Ovary (tissue), 7 donors: ENCODE measurements at regions not wholly inside any gene's neighbourhood (a gene's known extent, or its start where the extent isn't known, plus 50 kb on each side); places are given as distances from the start of the nearest gene placed in this dataset.
"Not testable (repeated sequence)": the region's sequence is repeated elsewhere in the genome, so short reads cannot be mapped to it uniquely, and the experiment has no call there.

Experiments used
- DNase-seq, 5 donors: peaks; one replicate each; pipeline ENCODE4 v3.0.0-alpha.2; 2019 to 2020
- H3K27ac ChIP-seq, 2 donors: fragments of 200-600 bp; one replicate each; pipeline versions ENCODE4 v1.5.1 to v1.8.0; 2019 to 2022
- H3K27me3 ChIP-seq: fragments of 200-600 bp; one replicate; pipeline ENCODE4 v1.8.0; 2022
- H3K36me3 ChIP-seq: fragments of 200-600 bp; sonication (generic); one replicate; pipeline ENCODE4 v1.5.1; 2019
- H3K4me1 ChIP-seq: one replicate; pipeline ENCODE4 v1.8.1; 2013; ENCODE audit warnings: mild to moderate bottlenecking, moderate library complexity; ENCODE audit not compliant: insufficient read depth
- H3K4me3 ChIP-seq: fragments of 200-600 bp; sonication (generic); one replicate; pipeline ENCODE4 v1.5.1; 2017
- H3K9me3 ChIP-seq, 2 donors: fragments of 200-600 bp in 1 of 2; sonication (generic) in 1 of 2; one replicate each; pipeline versions ENCODE4 v1.5.1 to v1.8.1; 2013 to 2019; ENCODE audit warnings: mild to moderate bottlenecking in 1 of 2, moderate library complexity in 1 of 2
- CTCF ChIP-seq, 3 donors: fragments of 450-650 bp in 2 of 3; fragments of 200-600 bp in 1 of 3; IDR thresholded peaks; one replicate each; pipeline versions ENCODE4 v1.5.1 to v1.8.0; 2016 to 2022; ENCODE audit warnings: antibody characterized with exemption in 3 of 3, mild to moderate bottlenecking in 1 of 3
- EP300 ChIP-seq: sonication (generic); formaldehyde crosslinking; IDR thresholded peaks from one replicate; pipeline ENCODE4 v1.6.1; 2017; ENCODE audit warnings: antibody characterized with exemption
- POLR2A ChIP-seq: fragments of 450-650 bp; IDR thresholded peaks from one replicate; pipeline ENCODE4 v1.6.1; 2017; ENCODE audit warnings: antibody characterized with exemption, mild to moderate bottlenecking, moderate library complexity
- WGBS, 3 donors: extraction: QIAGEN DNeasy Blood & Tissue Kit in 1 of 3; methylation state at CpG; one replicate each; pipeline versions ENCODE4 v1.1.5 to v1.1.7; 2013 to 2017; 5-methylcytosine and 5-hydroxymethylcytosine counted together
- intact Hi-C, 4 donors: fragments of 100-400 bp; cut with DNase I; formaldehyde crosslinking; loops; one replicate each; pipeline versions ENCODE4 v1.11.0 to v1.15.1; 2022 to 2023
- donor health status: DM: no; HTN: no; CAD: no; lungs with moderate emphysema.
- donor health status: DM: no; HTN: no; CAD: no.
- donor health status: Bipolar disorder and iron deficiency.
- donor health status: DM: no; HTN: no; CAD: no.
- donor health status: DM: yes; HTN: yes; CAD: no.

GRCh38 chr16:29250923-29251434 lies 155.5 kb downstream of the NPIPB11 start:
- H3K27me3 ChIP-seq, H3K9me3 ChIP-seq, H3K36me3 ChIP-seq, H3K4me3 ChIP-seq: not testable (repeated sequence)
- H3K27ac ChIP-seq = peak overlapping the region in 1 of 2 donors; percentile 83
- 17 to 41% (median 25%) methylated on average over 14 to 19 of the region's 19 CpGs for WGBS, 3 donors
- peaks cover 12% of the 10 kb centered on the region for H3K4me1 ChIP-seq
- DNase-seq = peak in 3 of 5 donors; percentile 38 to 62 (median 59)
- intact Hi-C loops = loop anchor here in 2 of 4 donors (5.0 to 10.0 kb wide), 2 partner anchors 54 to 136 kb away; no protein-coding TSS in a partner anchor

- intact Hi-C loops = loop anchor here in 2 of 4 donors (5.0 to 10.0 kb wide), 2 partner anchors 53 to 136 kb away; no protein-coding TSS in a partner anchor
- not testable (repeated sequence) for H3K36me3 ChIP-seq, H3K9me3 ChIP-seq, H3K4me3 ChIP-seq, H3K27me3 ChIP-seq, DNase-seq
- WGBS, 3 donors = 88 to 97% (median 89%) methylated on average over 3 of the region's 3 CpGs
- Histone ChIP-seq H3K27ac (peak overlapping the region in 1 of 2 donors; percentile 83), H3K4me1 (peaks cover 11% of the 10 kb centered on the region)
These were observed 156.0 kb downstream of the NPIPB11 start for GRCh38 chr16:29250469-29250868.

GRCh38 chr16:29248940-29249318 lies 157.6 kb downstream of the NPIPB11 start:
- H3K27me3 ChIP-seq, H3K4me3 ChIP-seq, H3K27ac ChIP-seq, DNase-seq, H3K9me3 ChIP-seq, H3K4me1 ChIP-seq, H3K36me3 ChIP-seq, intact Hi-C loops: not testable (repeated sequence)
- WGBS, 3 donors = 65 to 86% (median 75%) methylated on average over 6 to 8 of the region's 8 CpGs

- H3K27ac ChIP-seq, H3K9me3 ChIP-seq, H3K4me1 ChIP-seq, H3K36me3 ChIP-seq, H3K27me3 ChIP-seq, H3K4me3 ChIP-seq, intact Hi-C loops: not testable (repeated sequence)
- WGBS, 3 donors = 43 to 49% (median 43%) methylated on average over 16 to 18 of the region's 18 CpGs
- peak in 1 of 5 donors; percentile 42 for DNase-seq
These were observed 158.1 kb downstream of the NPIPB11 start for GRCh38 chr16:29248306-29248939.

GRCh38 chr16:29246091-29246490 lies 160.4 kb downstream of the NPIPB11 start:
- H3K36me3 ChIP-seq, H3K27ac ChIP-seq, H3K4me3 ChIP-seq, intact Hi-C loops, H3K4me1 ChIP-seq, H3K9me3 ChIP-seq, H3K27me3 ChIP-seq, DNase-seq: not testable (repeated sequence)
- 77 to 79% (median 77%) methylated on average over 5 of the region's 5 CpGs for WGBS, 3 donors

GRCh38 chr16:29237971-29238370 lies 168.5 kb downstream of the NPIPB11 start:
- Histone ChIP-seq H3K36me3 (no peaks in the 10 kb centered on the region), H3K9me3 (no peaks in the 10 kb centered on the region), H3K27ac (no peak overlapping the region), H3K4me1 (peaks cover 1% of the 10 kb centered on the region), H3K4me3 (no peak overlapping the region), H3K27me3 (no peaks in the 10 kb centered on the region)
- DNase-seq = peak in 2 of 5 donors; percentile 15 to 27
- intact Hi-C loops = no loop called here
- 57 to 65% (median 64%) methylated on average over 7 of the region's 7 CpGs for WGBS, 3 donors
- no peak for TF ChIP-seq EP300
- no peak for TF ChIP-seq CTCF (IDR thresholded peaks at IDR 0.05)
- no peak for TF ChIP-seq POLR2A

- H3K36me3 ChIP-seq, H3K9me3 ChIP-seq, intact Hi-C loops, H3K4me3 ChIP-seq, H3K27ac ChIP-seq, H3K4me1 ChIP-seq, H3K27me3 ChIP-seq: not testable (repeated sequence)
- DNase-seq = peak in 2 of 5 donors; percentile 13 to 18
- WGBS, 3 donors = 94 to 98% (median 97%) methylated on average over 15 of the region's 15 CpGs
These were observed 169.0 kb downstream of the NPIPB11 start for GRCh38 chr16:29237495-29237894.

- H3K36me3 ChIP-seq, H3K27me3 ChIP-seq, H3K27ac ChIP-seq, H3K4me1 ChIP-seq, H3K4me3 ChIP-seq, H3K9me3 ChIP-seq, intact Hi-C loops: not testable (repeated sequence)
- peak in 3 of 5 donors; percentile 14 to 36 (median 20) for DNase-seq
- 94 to 96% (median 94%) methylated on average over 30 of the region's 30 CpGs for WGBS, 3 donors
These were observed 169.5 kb downstream of the NPIPB11 start for GRCh38 chr16:29237023-29237422.

- H3K27me3 ChIP-seq, H3K27ac ChIP-seq, H3K36me3 ChIP-seq, H3K4me3 ChIP-seq, intact Hi-C loops, H3K9me3 ChIP-seq, H3K4me1 ChIP-seq: not testable (repeated sequence)
- DNase-seq = peak in 2 of 5 donors; percentile 7 to 15
- WGBS, 3 donors = 93 to 94% (median 94%) methylated on average over 14 to 16 of the region's 16 CpGs
These were observed 170.6 kb downstream of the NPIPB11 start for GRCh38 chr16:29235836-29236370.

GRCh38 chr16:29234536-29235275 lies 171.8 kb downstream of the NPIPB11 start:
- not testable (repeated sequence) for H3K27ac ChIP-seq
- DNase-seq = peak in 2 of 5 donors; percentile 15

More at GRCh38 chr16:29234536-29235275, 171.8 kb downstream of the NPIPB11 start:
- H3K36me3 ChIP-seq, H3K27me3 ChIP-seq, intact Hi-C loops, H3K9me3 ChIP-seq, H3K4me1 ChIP-seq, H3K4me3 ChIP-seq: not testable (repeated sequence)
- WGBS, 3 donors = 83 to 89% (median 88%) methylated on average over 21 of the region's 21 CpGs
